Activated CD8-positive, alpha-beta T cell treated with anti-CD3 and anti-CD28 coated beads for 36 hours (primary cell): ENCODE measurements at regions not wholly inside any gene's neighbourhood (a gene's known extent, or its start where the extent isn't known, plus 50 kb on each side); places are given as distances from the start of the nearest gene placed in this dataset.

Experiments used
- ATAC-seq: fragments of 200-7000 bp; cut with Tn5 transposase; one replicate; pipeline ENCODE4 v1.10.0; 2021; ENCODE audit warnings: mild to moderate bottlenecking, moderate library complexity
- CTCF ChIA-PET: fragments of 350-600 bp; sonication (Branson Sonifier 250); formaldehyde crosslinking; loops from one replicate; lab custom pipeline; 2021; ENCODE audit warnings: antibody characterized with exemption; lab: Charles Lee
- POLR2A ChIA-PET: fragments of 350-600 bp; sonication (Branson Sonifier 250); formaldehyde crosslinking; loops from one replicate; lab custom pipeline; 2021; ENCODE audit warnings: antibody characterized with exemption; lab: Charles Lee
- DNase-seq: peaks from one replicate; pipeline ENCODE4 v3.0.0-alpha.2; 2020
- H3K27ac Mint-ChIP-seq: one replicate; pipeline ENCODE4 v1.8.0; 2021; ENCODE audit warnings: mild to moderate bottlenecking, mixed read lengths
- H3K27me3 Mint-ChIP-seq: one replicate; pipeline ENCODE4 v1.8.0; 2021; ENCODE audit warnings: mixed read lengths
- H3K36me3 Mint-ChIP-seq: one replicate; pipeline ENCODE4 v1.8.0; 2021; ENCODE audit warnings: low read depth, mixed read lengths
- H3K4me1 Mint-ChIP-seq: one replicate; pipeline ENCODE4 v1.8.0; 2021; ENCODE audit warnings: low read depth, mixed read lengths
- H3K4me3 Mint-ChIP-seq: one replicate; pipeline ENCODE4 v1.8.0; 2021; ENCODE audit warnings: mild to moderate bottlenecking, moderate library complexity, mixed read lengths
- H3K9me3 Mint-ChIP-seq: one replicate; pipeline ENCODE4 v1.8.0; 2021; ENCODE audit warnings: mixed read lengths
- CTCF ChIP-seq: fragments of 200-600 bp; IDR thresholded peaks from one replicate; pipeline ENCODE4 v1.8.0; 2022; ENCODE audit warnings: antibody characterized with exemption, mild to moderate bottlenecking
- intact Hi-C: fragments of 100-400 bp; cut with micrococcal nuclease; formaldehyde crosslinking; loops from one replicate; pipeline ENCODE4 v1.10.0; 2022

- H3K27ac Mint-ChIP-seq, result peak overlapping the region; percentile 88
- no peak overlapping the region for H3K4me3 Mint-ChIP-seq
- ChIA-PET CTCF (interaction anchor here (0.8 to 2.3 kb wide), 5 partner anchors 9 to 438 kb away, joined by 3 to 7 read pairs (median 3); no protein-coding TSS in a partner anchor), POLR2A (interaction anchor here (1.2 kb wide), 1 partner anchor 15 kb away, joined by 5 read pairs; no protein-coding TSS in a partner anchor)
- DNase-seq (no peak), ATAC-seq (peak; percentile 38)
- H3K27me3 Mint-ChIP-seq, result peaks cover 9% of the 10 kb centered on the region
- H3K4me1 Mint-ChIP-seq, result peaks cover 32% of the 10 kb centered on the region
- intact Hi-C loops, result no loop called here
- peaks cover 4% of the 10 kb centered on the region for H3K9me3 Mint-ChIP-seq
- peaks cover 8% of the 10 kb centered on the region for H3K36me3 Mint-ChIP-seq
- TF ChIP-seq CTCF, result no peak
Observed at GRCh38 chr15:39144613-39145499, 436.0 kb upstream of the THBS1 start.

GRCh38 chr15:39145854-39146625, 434.8 kb upstream of the THBS1 start:
- Mint-ChIP-seq H3K9me3 (peaks cover 4% of the 10 kb centered on the region), H3K4me3 (no peak overlapping the region), H3K27ac (no peak overlapping the region), H3K36me3 (peaks cover 8% of the 10 kb centered on the region), H3K4me1 (peaks cover 32% of the 10 kb centered on the region), H3K27me3 (peaks cover 5% of the 10 kb centered on the region)
- ATAC-seq, result no peak
- intact Hi-C loops, result no loop called here
- no peak for DNase-seq
- POLR2A ChIA-PET, result no interaction called here
- CTCF ChIA-PET, result interaction anchor here (1.4 to 2.3 kb wide), 3 partner anchors 8 to 11 kb away, joined by 3 to 7 read pairs (median 7); no protein-coding TSS in a partner anchor
- no peak for TF ChIP-seq CTCF

- Mint-ChIP-seq H3K27me3 (peaks cover 14% of the 10 kb centered on the region), H3K4me3 (no peak overlapping the region), H3K27ac (no peak overlapping the region), H3K4me1 (peaks cover 13% of the 10 kb centered on the region), H3K36me3 (no peaks in the 10 kb centered on the region), H3K9me3 (no peaks in the 10 kb centered on the region)
- TF ChIP-seq CTCF, result no peak
- no peak for DNase-seq
- intact Hi-C loops, result no loop called here
- CTCF ChIA-PET, result no interaction called here
- ATAC-seq, result no peak
- POLR2A ChIA-PET, result no interaction called here
Observed at GRCh38 chr15:39149636-39150150, 431.2 kb upstream of the THBS1 start.

GRCh38 chr15:39151545-39151944, 429.3 kb upstream of the THBS1 start:
- ChIA-PET POLR2A (no interaction called here), CTCF (interaction anchor here (1.1 to 1.4 kb wide), 2 partner anchors 11 to 429 kb away, joined by 3 read pairs; partner anchors contain the start of gene THBS1)
- no peaks in the 10 kb centered on the region for H3K36me3 Mint-ChIP-seq
- DNase-seq, result no peak
- H3K27me3 Mint-ChIP-seq, result peaks cover 17% of the 10 kb centered on the region
- no peak overlapping the region for H3K27ac Mint-ChIP-seq
- H3K9me3 Mint-ChIP-seq, result no peaks in the 10 kb centered on the region
- no peak for TF ChIP-seq CTCF
- no peak overlapping the region for H3K4me3 Mint-ChIP-seq
- intact Hi-C loops, result no loop called here
- no peaks in the 10 kb centered on the region for H3K4me1 Mint-ChIP-seq
- no peak for ATAC-seq
